ENCODE measurements at regions not wholly inside any gene's neighbourhood (a gene's known extent, or its start where the extent isn't known, plus 50 kb on each side); places are given as distances from the start of the nearest gene placed in this dataset.
A peak's percentile ranks its signal among the peaks of the same experiment; 100 is the strongest.

GRCh38 chr2:158049129-158049855 lies 52.4 kb upstream of the UPP2 start:
- in situ Hi-C loops (cut with MboI; ENCODE audit: low sequenced_read_pairs): no loop called here
- no peaks in the 10 kb centered on the region for H3K36me3 ChIP-seq (replicated peaks)
- H3K27me3 ChIP-seq (ENCODE audit: low read depth): no peaks in the 10 kb centered on the region
- H3K4me3 ChIP-seq: no peak overlapping the region
- H3K4me1 ChIP-seq: no peaks in the 10 kb centered on the region
- DNase-seq (ENCODE audit: low spot score in 2 of 2): no peak
- H3K9me3 ChIP-seq: no peaks in the 10 kb centered on the region

- no peaks in the 10 kb centered on the region for H3K4me1 ChIP-seq
- H3K4me3 ChIP-seq: no peak overlapping the region
- in situ Hi-C loops (cut with MboI; ENCODE audit: low sequenced_read_pairs): no loop called here
- H3K9me3 ChIP-seq: no peaks in the 10 kb centered on the region
- H3K27me3 ChIP-seq (ENCODE audit: low read depth): no peaks in the 10 kb centered on the region
- DNase-seq (ENCODE audit: low spot score in 2 of 2): no peak
- H3K36me3 ChIP-seq (replicated peaks): no peaks in the 10 kb centered on the region
Observed at GRCh38 chr2:158048327-158048726, 53.3 kb upstream of the UPP2 start.

DNA sequence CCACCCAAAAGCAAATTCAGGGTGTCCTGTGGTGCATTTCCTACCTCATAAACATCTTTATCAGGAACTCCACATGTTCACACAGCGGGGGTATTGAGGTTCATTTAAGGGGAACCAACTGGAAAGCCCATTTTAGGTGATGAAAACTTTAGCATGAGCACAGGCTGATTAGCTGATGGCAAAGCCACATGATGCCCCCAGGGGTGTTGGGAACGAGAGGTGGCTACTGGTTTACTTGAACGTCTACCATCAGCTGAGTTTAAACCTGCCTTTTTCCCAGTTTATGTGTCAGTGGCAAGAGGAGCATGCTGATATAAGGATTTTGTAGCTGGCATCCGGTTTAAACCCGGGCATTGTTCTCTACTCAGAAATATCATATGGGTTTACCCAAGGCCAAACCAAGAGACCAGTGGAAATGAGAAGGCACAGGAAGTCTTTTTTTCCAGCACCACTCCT lies 54.5 kb upstream of the UPP2 start:
- Histone ChIP-seq H3K4me1 (no peaks in the 10 kb centered on the region), H3K27me3 (ENCODE audit: low read depth) (no peaks in the 10 kb centered on the region), H3K9me3 (no peaks in the 10 kb centered on the region), H3K4me3 (no peak overlapping the region), H3K36me3 (replicated peaks) (no peaks in the 10 kb centered on the region)
- DNase-seq (ENCODE audit: low spot score in 2 of 2): no peak
- in situ Hi-C loops (cut with MboI; ENCODE audit: low sequenced_read_pairs): no loop called here

DNA sequence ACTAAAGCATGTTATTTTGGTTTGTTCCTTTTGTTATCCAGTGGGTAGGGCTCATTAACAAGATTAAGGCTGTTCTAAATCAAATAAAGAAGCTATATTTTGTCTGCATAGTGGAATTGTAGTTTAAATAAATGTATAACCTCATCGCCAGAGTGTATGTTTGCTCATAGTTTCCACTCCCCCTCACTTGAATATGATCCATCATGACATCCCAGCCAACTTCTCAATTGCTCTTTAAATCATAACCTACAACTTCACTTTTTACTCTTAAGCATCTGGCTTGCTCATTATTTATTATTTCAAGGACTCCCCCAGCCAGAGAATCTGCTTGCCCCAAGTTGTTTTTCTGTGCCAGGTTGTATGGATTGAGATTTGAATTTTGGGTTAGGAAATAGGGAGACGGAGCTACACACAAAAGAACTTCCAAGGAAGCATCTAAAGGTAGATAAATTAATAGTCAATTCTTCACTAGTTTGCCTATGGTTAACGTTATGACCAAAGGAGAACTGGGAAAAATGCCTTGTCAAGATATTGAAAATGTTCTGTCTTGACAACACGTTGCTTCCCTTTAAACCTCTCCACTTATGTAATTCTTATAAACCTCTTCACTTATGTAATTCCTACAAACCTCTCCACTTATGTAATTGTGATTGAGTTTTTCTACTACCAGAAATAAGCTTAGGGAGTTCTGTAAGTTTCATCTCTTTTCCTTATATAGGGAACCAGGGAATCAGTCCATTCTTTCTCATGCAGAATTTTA lies 55.4 kb upstream of the UPP2 start:
- H3K4me3 ChIP-seq: no peak overlapping the region
- in situ Hi-C loops (cut with MboI; ENCODE audit: low sequenced_read_pairs): no loop called here

GRCh38 chr2:158045362-158045761 lies 56.3 kb upstream of the UPP2 start:
- Histone ChIP-seq H3K9me3 (no peaks in the 10 kb centered on the region), H3K27me3 (ENCODE audit: low read depth) (no peaks in the 10 kb centered on the region), H3K4me1 (no peaks in the 10 kb centered on the region), H3K36me3 (replicated peaks) (no peaks in the 10 kb centered on the region), H3K4me3 (no peak overlapping the region)
- no peak for DNase-seq (ENCODE audit: low spot score in 2 of 2)
- in situ Hi-C loops (cut with MboI; ENCODE audit: low sequenced_read_pairs): no loop called here

More for the DNA sequence above, 55.4 kb upstream of the UPP2 start:
- Histone ChIP-seq H3K9me3 (no peaks in the 10 kb centered on the region), H3K27me3 (ENCODE audit: low read depth) (no peaks in the 10 kb centered on the region), H3K36me3 (replicated peaks) (no peaks in the 10 kb centered on the region), H3K4me1 (no peaks in the 10 kb centered on the region)
- no peak for DNase-seq (ENCODE audit: low spot score in 2 of 2)

DNA sequence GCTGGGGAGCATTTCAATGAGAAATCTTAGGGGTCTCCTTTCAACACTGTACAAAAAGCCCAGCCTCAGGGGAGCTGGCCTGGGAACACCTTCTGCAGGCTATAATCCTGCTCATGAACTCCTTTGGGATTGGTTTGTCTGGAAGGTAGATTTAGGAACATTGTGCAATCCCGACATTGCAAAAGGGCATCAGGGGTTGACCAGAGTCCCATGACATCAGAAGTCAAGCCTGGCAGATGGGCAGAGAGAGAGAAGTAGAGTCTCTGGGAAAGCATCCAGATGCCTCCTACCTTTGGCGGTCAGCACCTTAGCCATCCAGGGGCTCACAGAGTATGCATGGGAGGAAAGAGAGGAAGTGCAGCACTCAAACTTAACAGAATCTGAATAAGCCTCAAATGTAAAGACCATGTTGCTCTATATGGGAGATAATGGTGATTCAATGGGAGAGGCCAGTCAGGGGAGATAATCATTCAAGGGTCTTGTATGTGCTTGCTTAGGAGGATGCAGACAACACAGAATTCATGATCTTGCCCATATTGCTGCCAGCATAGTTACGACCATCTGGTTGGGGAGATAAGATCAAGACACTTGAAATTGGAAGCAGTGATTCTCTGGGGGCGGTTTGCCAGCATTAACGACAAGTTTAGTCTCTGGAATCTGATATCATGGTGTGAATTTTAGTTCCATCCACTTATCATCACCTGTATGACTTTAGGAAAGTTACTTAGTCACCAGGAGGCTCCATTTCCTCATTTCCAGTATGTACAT lies 58.3 kb upstream of the UPP2 start:
- DNase-seq (ENCODE audit: low spot score in 2 of 2): no peak
- Histone ChIP-seq H3K36me3 (replicated peaks) (no peaks in the 10 kb centered on the region), H3K27me3 (ENCODE audit: low read depth) (no peaks in the 10 kb centered on the region), H3K9me3 (no peaks in the 10 kb centered on the region), H3K4me3 (no peak overlapping the region), H3K4me1 (no peaks in the 10 kb centered on the region)
- in situ Hi-C loops (cut with MboI; ENCODE audit: low sequenced_read_pairs): no loop called here

- in situ Hi-C loops (cut with MboI; ENCODE audit: low sequenced_read_pairs): no loop called here
- H3K9me3 ChIP-seq: no peaks in the 10 kb centered on the region
Observed at GRCh38 chr2:158042666-158043065, 59.0 kb upstream of the UPP2 start.

GRCh38 chr2:158042245-158042644 lies 59.4 kb upstream of the UPP2 start:
- in situ Hi-C loops (cut with MboI; ENCODE audit: low sequenced_read_pairs): no loop called here
- Histone ChIP-seq H3K9me3 (no peaks in the 10 kb centered on the region), H3K4me1 (no peaks in the 10 kb centered on the region), H3K36me3 (replicated peaks) (no peaks in the 10 kb centered on the region), H3K4me3 (no peak overlapping the region), H3K27me3 (ENCODE audit: low read depth) (no peaks in the 10 kb centered on the region; the same call in 1 of the 2 replicates)
- DNase-seq (ENCODE audit: low spot score in 2 of 2): no peak

More at GRCh38 chr2:158042666-158043065, 59.0 kb upstream of the UPP2 start:
- H3K27me3 ChIP-seq (ENCODE audit: low read depth): no peaks in the 10 kb centered on the region; the same call in 1 of the 2 replicates
- no peak for DNase-seq (ENCODE audit: low spot score in 2 of 2)
- H3K4me3 ChIP-seq: no peak overlapping the region
- no peaks in the 10 kb centered on the region for H3K4me1 ChIP-seq
- no peaks in the 10 kb centered on the region for H3K36me3 ChIP-seq (replicated peaks)

DNA sequence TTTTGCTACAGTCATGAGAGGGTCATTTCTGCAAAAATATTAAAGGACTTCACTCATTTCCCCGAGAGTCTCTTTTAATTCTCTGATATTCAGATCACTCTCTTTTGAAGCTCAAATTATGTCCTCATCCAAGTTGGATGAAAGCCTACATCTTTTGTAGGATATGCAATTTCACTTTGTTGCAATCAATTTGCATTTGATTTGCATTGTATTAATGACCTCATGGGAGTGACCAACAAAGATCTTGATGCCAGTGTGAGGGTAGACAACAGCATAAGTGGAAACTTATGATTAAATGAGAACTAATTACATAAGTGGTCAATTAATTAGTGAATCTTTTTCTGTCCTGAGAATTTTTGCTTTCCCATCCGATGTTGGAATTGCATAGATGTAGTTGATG lies 60.3 kb upstream of the UPP2 start:
- no peaks in the 10 kb centered on the region for H3K9me3 ChIP-seq
- in situ Hi-C loops (cut with MboI; ENCODE audit: low sequenced_read_pairs): no loop called here

GRCh38 chr2:158038901-158039300 lies 62.8 kb upstream of the UPP2 start:
- Histone ChIP-seq H3K4me1 (no peaks in the 10 kb centered on the region), H3K4me3 (no peak overlapping the region), H3K27me3 (ENCODE audit: low read depth) (no peaks in the 10 kb centered on the region; the same call in 1 of the 2 replicates), H3K36me3 (replicated peaks) (no peaks in the 10 kb centered on the region), H3K9me3 (no peaks in the 10 kb centered on the region)
- in situ Hi-C loops (cut with MboI; ENCODE audit: low sequenced_read_pairs): no loop called here
- no peak for DNase-seq (ENCODE audit: low spot score in 2 of 2)

More for the DNA sequence above, 60.3 kb upstream of the UPP2 start:
- Histone ChIP-seq H3K4me3 (no peak overlapping the region), H3K4me1 (no peaks in the 10 kb centered on the region), H3K27me3 (ENCODE audit: low read depth) (no peaks in the 10 kb centered on the region; the same call in 1 of the 2 replicates), H3K36me3 (replicated peaks) (no peaks in the 10 kb centered on the region)
- no peak for DNase-seq (ENCODE audit: low spot score in 2 of 2)

- Histone ChIP-seq H3K27me3 (ENCODE audit: low read depth) (peaks cover 3% of the 10 kb centered on the region; the same call in 1 of the 2 replicates), H3K4me1 (no peaks in the 10 kb centered on the region), H3K36me3 (replicated peaks) (no peaks in the 10 kb centered on the region), H3K4me3 (no peak overlapping the region), H3K9me3 (no peaks in the 10 kb centered on the region)
- DNase-seq (ENCODE audit: low spot score in 2 of 2): peak; percentile 41 to 66
- in situ Hi-C loops (cut with MboI; ENCODE audit: low sequenced_read_pairs): loop anchor here (5.0 kb wide), 1 partner anchor 713 kb away; no protein-coding TSS in a partner anchor
Observed at GRCh38 chr2:158034198-158034866, 67.3 kb upstream of the UPP2 start.

DNA sequence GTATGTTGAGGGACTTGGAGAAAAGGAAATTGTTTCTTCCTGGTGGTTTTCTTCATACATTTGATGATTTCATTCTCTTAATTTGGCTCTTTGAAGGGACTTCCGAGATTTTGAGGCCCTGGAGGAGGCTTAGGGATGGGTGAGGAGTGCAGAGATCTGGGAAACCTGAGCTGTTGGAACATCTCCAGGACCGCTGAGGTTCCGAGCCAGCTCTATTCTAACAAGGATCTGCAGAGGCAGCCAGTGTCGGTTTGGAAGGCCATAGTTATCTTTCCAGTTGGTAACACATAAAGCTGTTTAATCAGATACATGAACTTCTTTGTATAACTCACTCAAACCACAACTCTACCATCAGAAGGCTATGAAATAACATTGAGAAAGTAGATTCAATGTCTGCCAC lies 70.3 kb upstream of the UPP2 start:
- no peaks in the 10 kb centered on the region; the same call in 1 of the 2 replicates for H3K9me3 ChIP-seq
- H3K4me3 ChIP-seq: no peak overlapping the region
- no peak for DNase-seq (ENCODE audit: low spot score in 2 of 2)
- peaks cover 3% of the 10 kb centered on the region; the same call in 1 of the 2 replicates for H3K27me3 ChIP-seq (ENCODE audit: low read depth)
- no peaks in the 10 kb centered on the region for H3K36me3 ChIP-seq (replicated peaks)
- no peaks in the 10 kb centered on the region for H3K4me1 ChIP-seq
- in situ Hi-C loops (cut with MboI; ENCODE audit: low sequenced_read_pairs): loop anchor here (5.0 kb wide), 1 partner anchor 716 kb away; no protein-coding TSS in a partner anchor

Data from HAP-1 (cell line).